Activated B cell treated with CpG ODN at 0.5 μM for 24 hours (primary cell): ENCODE measurements at regions not wholly inside any gene's neighbourhood (a gene's known extent, or its start where the extent isn't known, plus 50 kb on each side); places are given as distances from the start of the nearest gene placed in this dataset.

Experiments used
- ATAC-seq: fragments of 200-7000 bp; cut with Tn5 transposase; one replicate; pipeline ENCODE4 v1.10.0; 2021; ENCODE audit warnings: low read depth, mild to moderate bottlenecking, moderate library complexity
- CTCF ChIA-PET: fragments of 350-600 bp; sonication (Branson Sonifier 250); formaldehyde crosslinking; loops from one replicate; lab custom pipeline; 2021; ENCODE audit warnings: antibody characterized with exemption; lab: Charles Lee
- POLR2A ChIA-PET: fragments of 350-600 bp; sonication (Branson Sonifier 250); formaldehyde crosslinking; loops from one replicate; lab custom pipeline; 2021; ENCODE audit warnings: antibody characterized with exemption; lab: Charles Lee
- DNase-seq: peaks from one replicate; pipeline ENCODE4 v3.0.0; 2022
- H3K27ac Mint-ChIP-seq: one replicate; pipeline ENCODE4 v1.8.0; 2020; ENCODE audit warnings: mixed read lengths
- H3K27me3 Mint-ChIP-seq: one replicate; pipeline ENCODE4 v1.8.0; 2021; ENCODE audit warnings: mixed read lengths
- H3K36me3 Mint-ChIP-seq: one replicate; pipeline ENCODE4 v1.8.0; 2021; ENCODE audit warnings: low read depth, mixed read lengths
- H3K4me1 Mint-ChIP-seq: one replicate; pipeline ENCODE4 v1.8.0; 2021; ENCODE audit warnings: mixed read lengths
- H3K4me3 Mint-ChIP-seq: one replicate; pipeline ENCODE4 v1.8.0; 2020; ENCODE audit warnings: mild to moderate bottlenecking, mixed read lengths
- H3K9me3 Mint-ChIP-seq: one replicate; pipeline ENCODE4 v1.8.0; 2020; ENCODE audit warnings: mixed read lengths
- CTCF ChIP-seq: fragments of 200-600 bp; IDR thresholded peaks from one replicate; pipeline ENCODE4 v1.8.0; 2022; ENCODE audit warnings: antibody characterized with exemption, mild to moderate bottlenecking
- intact Hi-C: fragments of 100-400 bp; cut with micrococcal nuclease; formaldehyde crosslinking; loops from one replicate; pipeline ENCODE4 v1.15.1; 2024

GRCh38 chr3:115563984-115564383 lies 59.3 kb upstream of the GAP43 start:
- Mint-ChIP-seq H3K27ac (no peak overlapping the region), H3K4me3 (no peak overlapping the region), H3K9me3 (no peaks in the 10 kb centered on the region), H3K36me3 (no peaks in the 10 kb centered on the region), H3K4me1 (no peaks in the 10 kb centered on the region), H3K27me3 (peaks cover 3% of the 10 kb centered on the region)
- DNase-seq = no peak
- ATAC-seq = no peak
- CTCF ChIA-PET = no interaction called here
- TF ChIP-seq CTCF = no peak
- POLR2A ChIA-PET = no interaction called here
- intact Hi-C loops = no loop called here

- peaks cover 3% of the 10 kb centered on the region for H3K4me1 Mint-ChIP-seq
- DNase-seq = no peak
Observed at GRCh38 chr3:115571413-115571812, 51.9 kb upstream of the GAP43 start.

More at GRCh38 chr3:115571413-115571812, 51.9 kb upstream of the GAP43 start:
- no peak for TF ChIP-seq CTCF
- no peak overlapping the region for H3K27ac Mint-ChIP-seq
- peaks cover 7% of the 10 kb centered on the region for H3K27me3 Mint-ChIP-seq
- ChIA-PET POLR2A (no interaction called here), CTCF (no interaction called here)
- H3K36me3 Mint-ChIP-seq = no peaks in the 10 kb centered on the region
- no peak for ATAC-seq
- H3K4me3 Mint-ChIP-seq = no peak overlapping the region
- intact Hi-C loops = no loop called here
- no peaks in the 10 kb centered on the region for H3K9me3 Mint-ChIP-seq
